OCI-LY1 (cell line): ENCODE measurements at regions not wholly inside any gene's neighbourhood (a gene's known extent, or its start where the extent isn't known, plus 50 kb on each side); places are given as distances from the start of the nearest gene placed in this dataset.

Experiments
- CTCF ChIP-seq: fragments of 200-600 bp; sonication (generic), shearing (Covaris generic); IDR thresholded peaks from 2 replicates; pipeline ENCODE4 v1.5.1; 2017; ENCODE audit warnings: mild to moderate bottlenecking, antibody characterized with exemption, low read length, moderate library complexity, mixed read lengths
- EZH2 ChIP-seq: fragments of 200-600 bp; sonication (generic), shearing (Covaris generic); IDR thresholded peaks from 2 replicates; pipeline ENCODE4 v1.8.0; 2017; ENCODE audit warnings: borderline replicate concordance, mixed run types, mild to moderate bottlenecking, antibody characterized with exemption, low read length, moderate library complexity, mixed read lengths

- no peak for TF ChIP-seq CTCF
- no peak for TF ChIP-seq EZH2
Observed at GRCh38 chr20:55714082-55714481, 291.2 kb downstream of the CBLN4 start.
